SK-N-MC (cell line): ENCODE measurements at regions not wholly inside any gene's neighbourhood (a gene's known extent, or its start where the extent isn't known, plus 50 kb on each side); places are given as distances from the start of the nearest gene placed in this dataset.

Experiments used
- EZH2 ChIP-seq: fragments of 200-600 bp; sonication (generic); IDR thresholded peaks from one replicate; pipeline ENCODE4 v1.6.1; 2017; ENCODE audit warnings: antibody characterized with exemption
- POLR2AphosphoS5 ChIP-seq: IDR thresholded peaks from 2 replicates; pipeline ENCODE4 v1.6.1; 2012; ENCODE audit warnings: mild to moderate bottlenecking, low read depth, low read length, borderline replicate concordance

DNA sequence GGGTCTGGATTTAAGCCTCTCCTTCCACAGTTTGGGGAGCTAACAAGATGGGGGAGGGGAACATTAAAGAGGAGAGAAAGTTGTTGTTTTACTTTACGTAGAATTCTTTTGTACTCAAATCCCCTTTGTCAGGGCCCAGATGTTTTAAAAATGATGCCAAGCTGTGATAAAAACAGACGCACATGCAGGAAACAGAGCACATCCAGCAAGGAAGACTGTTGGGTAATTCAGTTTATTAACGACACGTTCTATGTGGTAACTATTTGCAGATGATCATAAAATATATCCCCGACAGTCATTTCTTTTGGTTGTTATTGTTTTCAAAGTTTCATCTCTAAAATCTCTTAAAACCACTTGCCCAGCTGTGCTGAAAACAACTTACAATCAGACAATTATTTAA is 307.0 kb upstream of the PRDM1 start:
- no peak for TF ChIP-seq POLR2AphosphoS5
- TF ChIP-seq EZH2: no peak
